Activated CD8-positive, alpha-beta memory T cell treated with anti-CD3 and anti-CD28 coated beads, Interleukin-2, amount 10 ng/mL, durations not matched to agents 7 days and 5 days (primary cell): ENCODE measurements at regions not wholly inside any gene's neighbourhood (a gene's known extent, or its start where the extent isn't known, plus 50 kb on each side); places are given as distances from the start of the nearest gene placed in this dataset.

ENCODE experiments used
- ATAC-seq: fragments of 150-1000 bp; cut with Tn5 transposase; one replicate; pipeline ENCODE4 v1.10.0; 2021; ENCODE audit warnings: moderate library complexity
- CTCF ChIA-PET: fragments of 350-600 bp; sonication (Branson Sonifier 250); formaldehyde crosslinking; loops from one replicate; lab custom pipeline; 2021; ENCODE audit warnings: antibody characterized with exemption; lab: Charles Lee
- DNase-seq: peaks from one replicate; pipeline ENCODE4 v3.0.0-alpha.2; 2020
- H3K27ac Mint-ChIP-seq: one replicate; pipeline ENCODE4 v1.8.0; 2021; ENCODE audit warnings: mild to moderate bottlenecking, mixed read lengths
- H3K27me3 Mint-ChIP-seq: one replicate; pipeline ENCODE4 v1.8.0; 2021; ENCODE audit warnings: mixed read lengths
- H3K36me3 Mint-ChIP-seq: one replicate; pipeline ENCODE4 v1.8.0; 2021; ENCODE audit warnings: mild to moderate bottlenecking, mixed read lengths
- H3K4me1 Mint-ChIP-seq: one replicate; pipeline ENCODE4 v1.8.0; 2021; ENCODE audit warnings: mixed read lengths
- H3K4me3 Mint-ChIP-seq: one replicate; pipeline ENCODE4 v1.8.0; 2021; ENCODE audit warnings: mild to moderate bottlenecking, moderate library complexity, mixed read lengths
- H3K9me3 Mint-ChIP-seq: one replicate; pipeline ENCODE4 v1.8.0; 2022; ENCODE audit warnings: low read depth, mixed read lengths

- Mint-ChIP-seq H3K27ac (no peak overlapping the region), H3K4me3 (no peak overlapping the region), H3K27me3 (no peaks in the 10 kb centered on the region), H3K36me3 (no peaks in the 10 kb centered on the region), H3K4me1 (no peaks in the 10 kb centered on the region), H3K9me3 (no peaks in the 10 kb centered on the region)
- no peak for ATAC-seq
- DNase-seq: no peak
- CTCF ChIA-PET: no interaction called here
Observed at GRCh38 chr21:26715878-26716506, 129.2 kb downstream of the ADAMTS1 start.

- Mint-ChIP-seq H3K27me3 (no peaks in the 10 kb centered on the region), H3K27ac (no peak overlapping the region), H3K4me1 (no peaks in the 10 kb centered on the region), H3K36me3 (no peaks in the 10 kb centered on the region), H3K4me3 (no peak overlapping the region), H3K9me3 (no peaks in the 10 kb centered on the region)
- no peak for ATAC-seq
- CTCF ChIA-PET: no interaction called here
- DNase-seq: no peak
Observed at GRCh38 chr21:26715116-26715515, 130.1 kb downstream of the ADAMTS1 start.

- DNase-seq (no peak), ATAC-seq (no peak)
- H3K4me1 Mint-ChIP-seq: no peaks in the 10 kb centered on the region
- no peaks in the 10 kb centered on the region for H3K36me3 Mint-ChIP-seq
- H3K9me3 Mint-ChIP-seq: no peaks in the 10 kb centered on the region
- CTCF ChIA-PET: no interaction called here
- H3K27ac Mint-ChIP-seq: no peak overlapping the region
- H3K27me3 Mint-ChIP-seq: no peaks in the 10 kb centered on the region
- H3K4me3 Mint-ChIP-seq: no peak overlapping the region
Observed at GRCh38 chr21:26710155-26710554, 135.1 kb downstream of the ADAMTS1 start.

GRCh38 chr21:26709090-26709489 lies 136.0 kb upstream of the CYYR1 start:
- Mint-ChIP-seq H3K4me1 (no peaks in the 10 kb centered on the region), H3K36me3 (no peaks in the 10 kb centered on the region), H3K4me3 (no peak overlapping the region), H3K27me3 (no peaks in the 10 kb centered on the region), H3K27ac (no peak overlapping the region), H3K9me3 (no peaks in the 10 kb centered on the region)
- DNase-seq (no peak), ATAC-seq (no peak)
- CTCF ChIA-PET: interaction anchor here (0.7 kb wide), 1 partner anchor 1378 kb away, joined by 4 read pairs; no protein-coding TSS in a partner anchor

- CTCF ChIA-PET: no interaction called here
- Mint-ChIP-seq H3K36me3 (no peaks in the 10 kb centered on the region), H3K4me3 (no peak overlapping the region), H3K4me1 (no peaks in the 10 kb centered on the region), H3K27me3 (no peaks in the 10 kb centered on the region), H3K27ac (no peak overlapping the region), H3K9me3 (no peaks in the 10 kb centered on the region)
- DNase-seq (no peak), ATAC-seq (no peak)
Observed at GRCh38 chr21:26708223-26708800, 135.2 kb upstream of the CYYR1 start.

- Mint-ChIP-seq H3K4me3 (no peak overlapping the region), H3K27me3 (no peaks in the 10 kb centered on the region), H3K36me3 (no peaks in the 10 kb centered on the region), H3K4me1 (no peaks in the 10 kb centered on the region), H3K27ac (no peak overlapping the region), H3K9me3 (no peaks in the 10 kb centered on the region)
- ATAC-seq: no peak
- no peak for DNase-seq
- CTCF ChIA-PET: no interaction called here
Observed at GRCh38 chr21:26707246-26707645, 134.2 kb upstream of the CYYR1 start.

- H3K36me3 Mint-ChIP-seq: no peaks in the 10 kb centered on the region
- H3K27me3 Mint-ChIP-seq: no peaks in the 10 kb centered on the region
- H3K4me1 Mint-ChIP-seq: no peaks in the 10 kb centered on the region
- CTCF ChIA-PET: interaction anchor here (0.7 kb wide), 1 partner anchor 932 kb away, joined by 3 read pairs; no protein-coding TSS in a partner anchor
- no peak for DNase-seq
- no peak for ATAC-seq
- H3K27ac Mint-ChIP-seq: no peak overlapping the region
- no peak overlapping the region for H3K4me3 Mint-ChIP-seq
- H3K9me3 Mint-ChIP-seq: no peaks in the 10 kb centered on the region
Observed at GRCh38 chr21:26698416-26698815, 125.3 kb upstream of the CYYR1 start.

GRCh38 chr21:26691416-26691815 lies 118.3 kb upstream of the CYYR1 start:
- Mint-ChIP-seq H3K9me3 (peaks cover 3% of the 10 kb centered on the region), H3K4me1 (no peaks in the 10 kb centered on the region), H3K36me3 (no peaks in the 10 kb centered on the region), H3K4me3 (no peak overlapping the region), H3K27me3 (no peaks in the 10 kb centered on the region), H3K27ac (no peak overlapping the region)
- ATAC-seq (no peak), DNase-seq (no peak)
- CTCF ChIA-PET: no interaction called here

- H3K27ac Mint-ChIP-seq: no peak overlapping the region
- CTCF ChIA-PET: no interaction called here
- H3K27me3 Mint-ChIP-seq: no peaks in the 10 kb centered on the region
- H3K9me3 Mint-ChIP-seq: peaks cover 5% of the 10 kb centered on the region
- no peaks in the 10 kb centered on the region for H3K4me1 Mint-ChIP-seq
- no peak for ATAC-seq
- no peaks in the 10 kb centered on the region for H3K36me3 Mint-ChIP-seq
- H3K4me3 Mint-ChIP-seq: no peak overlapping the region
- no peak for DNase-seq
Observed at GRCh38 chr21:26686705-26687104, 113.6 kb upstream of the CYYR1 start.

GRCh38 chr21:26686278-26686677 lies 113.2 kb upstream of the CYYR1 start:
- H3K27ac Mint-ChIP-seq: no peak overlapping the region
- no peaks in the 10 kb centered on the region for H3K4me1 Mint-ChIP-seq
- no peak overlapping the region for H3K4me3 Mint-ChIP-seq
- CTCF ChIA-PET: interaction anchor here (0.8 kb wide), 1 partner anchor 1691 kb away, joined by 3 read pairs; no protein-coding TSS in a partner anchor
- DNase-seq: peak; percentile 42
- ATAC-seq: no peak
- H3K36me3 Mint-ChIP-seq: no peaks in the 10 kb centered on the region
- no peaks in the 10 kb centered on the region for H3K27me3 Mint-ChIP-seq
- peaks cover 5% of the 10 kb centered on the region for H3K9me3 Mint-ChIP-seq

- ATAC-seq: no peak
- Mint-ChIP-seq H3K27ac (no peak overlapping the region), H3K36me3 (no peaks in the 10 kb centered on the region), H3K4me1 (no peaks in the 10 kb centered on the region), H3K4me3 (no peak overlapping the region), H3K27me3 (no peaks in the 10 kb centered on the region), H3K9me3 (peaks cover 3% of the 10 kb centered on the region)
- CTCF ChIA-PET: no interaction called here
- no peak for DNase-seq
Observed at GRCh38 chr21:26684889-26685288, 111.8 kb upstream of the CYYR1 start.

GRCh38 chr21:26683996-26684395 lies 110.9 kb upstream of the CYYR1 start:
- H3K36me3 Mint-ChIP-seq: no peaks in the 10 kb centered on the region
- no peaks in the 10 kb centered on the region for H3K27me3 Mint-ChIP-seq
- ATAC-seq (no peak), DNase-seq (no peak)
- H3K9me3 Mint-ChIP-seq: peaks cover 3% of the 10 kb centered on the region
- no peaks in the 10 kb centered on the region for H3K4me1 Mint-ChIP-seq
- CTCF ChIA-PET: no interaction called here
- H3K27ac Mint-ChIP-seq: no peak overlapping the region
- H3K4me3 Mint-ChIP-seq: no peak overlapping the region

GRCh38 chr21:26679284-26679683 lies 106.2 kb upstream of the CYYR1 start:
- DNase-seq (no peak), ATAC-seq (no peak)
- Mint-ChIP-seq H3K9me3 (no peaks in the 10 kb centered on the region), H3K36me3 (no peaks in the 10 kb centered on the region), H3K4me1 (no peaks in the 10 kb centered on the region), H3K27me3 (no peaks in the 10 kb centered on the region), H3K4me3 (no peak overlapping the region), H3K27ac (no peak overlapping the region)
- CTCF ChIA-PET: no interaction called here

- H3K4me1 Mint-ChIP-seq: no peaks in the 10 kb centered on the region
- ATAC-seq (no peak), DNase-seq (no peak)
- H3K36me3 Mint-ChIP-seq: no peaks in the 10 kb centered on the region
- H3K9me3 Mint-ChIP-seq: no peaks in the 10 kb centered on the region
- H3K27me3 Mint-ChIP-seq: no peaks in the 10 kb centered on the region
- CTCF ChIA-PET: no interaction called here
- no peak overlapping the region for H3K4me3 Mint-ChIP-seq
- no peak overlapping the region for H3K27ac Mint-ChIP-seq
Observed at GRCh38 chr21:26674323-26674722, 101.2 kb upstream of the CYYR1 start.
